MV-4-11 (cell line): ENCODE measurements at regions not wholly inside any gene's neighbourhood (a gene's known extent, or its start where the extent isn't known, plus 50 kb on each side); places are given as distances from the start of the nearest gene placed in this dataset.
A peak's percentile ranks its signal among the peaks of the same experiment; 100 is the strongest.

Experiments
- DNase-seq: peaks from one replicate; lab custom pipeline; 2025; lab: John Stamatoyannopoulos, UW

DNA sequence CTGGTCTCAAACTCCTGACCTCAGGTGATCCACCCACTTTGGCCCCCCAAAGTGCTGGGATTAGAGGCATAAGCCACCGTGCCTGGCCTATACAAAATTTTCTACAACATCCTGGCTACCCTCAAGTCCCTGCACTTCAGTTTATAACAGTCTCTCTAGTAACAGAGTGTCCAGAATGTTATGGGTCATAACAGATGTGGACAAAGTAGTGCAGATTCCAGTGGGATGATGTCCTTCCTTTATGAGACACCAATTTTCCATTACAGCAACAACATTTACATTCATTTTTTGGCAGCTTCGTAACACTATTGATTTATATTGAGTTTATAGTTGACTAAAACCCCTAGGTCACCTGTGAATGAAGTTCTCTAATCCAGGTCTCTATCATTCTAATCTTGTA, 429.4 kb upstream of the PTBP2 start:
- DNase-seq = no peak

DNA sequence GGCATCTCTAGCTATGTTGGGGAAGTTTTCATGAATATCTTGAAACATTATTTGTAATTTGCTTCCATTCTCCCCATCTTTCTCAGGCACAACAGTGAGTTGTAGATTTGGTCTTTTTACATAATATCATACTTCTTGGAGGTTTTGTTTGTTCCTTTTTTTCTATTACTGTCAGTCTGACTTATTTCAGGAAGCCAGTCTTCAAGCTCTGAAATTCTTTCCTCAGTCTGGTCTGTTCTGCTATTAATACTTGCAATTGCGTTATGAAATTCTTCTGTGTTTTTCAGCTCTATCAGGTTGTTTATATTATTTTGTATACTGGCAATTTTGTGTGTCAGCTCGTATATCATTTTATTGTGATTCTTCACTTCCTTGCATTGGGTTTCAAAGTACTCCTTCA, 424.6 kb upstream of the PTBP2 start:
- DNase-seq = peak; percentile 74

DNA sequence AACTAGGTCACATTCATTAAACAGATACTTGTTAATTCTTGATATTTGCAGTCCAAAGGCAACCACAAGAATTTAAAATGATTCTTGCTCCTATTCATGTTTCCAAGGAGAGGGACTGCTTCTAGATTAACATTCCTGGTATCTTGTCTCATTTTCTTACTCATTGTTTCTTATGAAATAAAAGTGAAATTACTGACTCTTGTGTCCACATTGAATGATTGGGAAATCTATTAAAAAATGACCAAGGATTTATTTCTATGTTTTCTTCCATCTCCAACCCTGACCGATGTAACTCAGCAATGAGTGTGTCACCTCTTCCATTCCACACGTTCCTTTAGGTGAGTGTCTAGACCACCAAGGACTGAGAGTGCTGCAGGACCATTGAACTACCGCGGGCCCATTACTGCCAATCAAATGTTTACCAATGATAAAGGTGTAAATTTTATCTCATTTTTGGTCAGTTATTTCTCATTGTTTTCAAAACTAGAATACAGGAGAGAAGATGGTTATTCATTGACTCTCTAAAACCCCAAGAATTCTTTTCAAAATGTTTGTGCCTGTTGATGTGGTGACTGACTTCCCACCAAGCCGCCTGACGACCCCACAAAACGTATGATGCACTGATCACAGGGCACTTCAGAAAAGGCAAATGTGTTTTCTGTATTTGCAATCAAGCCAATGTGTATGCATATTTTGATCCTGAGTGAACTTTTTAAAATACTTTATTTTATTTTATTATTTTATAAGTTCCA, 414.6 kb upstream of the PTBP2 start:
- DNase-seq = no peak

DNA sequence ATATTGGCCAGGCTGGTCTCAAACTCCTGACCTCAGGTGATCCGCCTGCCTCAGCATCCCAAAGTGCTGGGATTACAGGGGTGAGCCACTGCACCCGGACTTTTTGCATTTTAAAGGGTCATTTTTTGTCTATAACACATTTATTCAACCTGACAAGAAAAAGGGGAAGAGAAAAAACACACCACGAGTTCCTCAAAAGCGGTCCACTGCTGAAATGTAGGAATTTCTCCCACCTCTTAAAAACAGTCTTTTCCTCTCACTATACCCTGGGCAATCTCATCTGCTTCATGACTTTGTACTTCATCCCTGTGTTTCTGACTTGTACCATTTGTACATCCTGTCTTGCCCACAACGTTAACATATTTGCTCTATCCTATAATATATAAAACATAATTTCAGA, 413.3 kb upstream of the PTBP2 start:
- peak; percentile 81 for DNase-seq

DNA sequence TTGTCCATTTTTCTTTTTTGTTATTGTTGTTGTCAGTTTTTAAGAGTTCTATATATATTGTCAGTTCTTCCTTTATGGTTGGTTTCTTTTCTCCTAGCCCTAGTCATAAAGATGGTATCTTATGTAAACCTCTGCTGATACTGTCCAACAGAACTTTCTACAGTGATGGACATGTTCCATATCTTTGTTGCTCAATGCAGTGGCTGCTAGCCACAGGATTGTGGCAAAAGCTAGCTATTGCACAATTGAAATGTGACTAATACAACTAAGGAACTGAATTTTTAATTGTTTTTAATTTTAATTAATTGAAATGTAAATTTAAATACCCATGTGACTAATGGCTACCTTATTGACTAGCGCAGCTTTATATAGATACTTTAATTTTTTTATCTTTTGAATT, 411.8 kb upstream of the PTBP2 start:
- peak; percentile 95 for DNase-seq

DNA sequence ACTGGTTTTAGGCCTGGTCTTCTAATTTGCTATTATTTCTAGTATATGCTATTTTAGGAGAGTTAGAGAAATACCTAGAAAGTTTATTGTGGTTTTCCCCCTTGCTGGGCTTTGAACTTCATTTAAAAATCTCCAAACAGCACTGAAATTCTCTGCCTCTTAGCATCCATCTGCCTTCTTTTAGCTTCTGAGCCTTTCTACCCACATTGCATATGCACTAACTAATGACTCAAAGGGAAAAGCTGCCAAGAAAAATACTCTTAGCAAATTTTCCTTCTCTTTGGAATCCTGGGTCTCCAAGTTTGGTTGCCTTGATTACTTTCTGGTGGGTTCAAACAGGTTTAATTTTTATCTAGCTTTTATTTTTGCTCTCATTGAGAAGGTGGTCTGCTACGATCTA, 408.4 kb upstream of the PTBP2 start:
- DNase-seq = no peak

DNA sequence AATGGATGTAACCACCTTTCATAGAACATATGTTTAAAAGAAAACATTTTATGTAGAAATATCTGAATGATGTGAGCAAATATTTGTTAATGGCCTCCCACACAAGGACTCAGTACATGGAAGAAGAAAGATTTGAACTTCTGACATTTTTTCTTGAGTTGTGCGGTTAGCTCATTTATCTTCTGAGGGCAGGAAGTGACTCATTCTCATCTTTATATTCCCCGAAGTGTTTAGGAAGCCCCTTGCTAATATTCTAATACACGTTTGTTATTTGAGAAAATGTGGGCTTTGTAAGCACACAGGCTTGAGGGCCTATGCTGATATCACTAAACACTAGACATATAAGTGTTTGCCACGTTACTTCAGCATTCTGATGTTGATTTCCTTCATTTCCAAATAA, 392.5 kb upstream of the PTBP2 start:
- DNase-seq = peak; percentile 50

DNA sequence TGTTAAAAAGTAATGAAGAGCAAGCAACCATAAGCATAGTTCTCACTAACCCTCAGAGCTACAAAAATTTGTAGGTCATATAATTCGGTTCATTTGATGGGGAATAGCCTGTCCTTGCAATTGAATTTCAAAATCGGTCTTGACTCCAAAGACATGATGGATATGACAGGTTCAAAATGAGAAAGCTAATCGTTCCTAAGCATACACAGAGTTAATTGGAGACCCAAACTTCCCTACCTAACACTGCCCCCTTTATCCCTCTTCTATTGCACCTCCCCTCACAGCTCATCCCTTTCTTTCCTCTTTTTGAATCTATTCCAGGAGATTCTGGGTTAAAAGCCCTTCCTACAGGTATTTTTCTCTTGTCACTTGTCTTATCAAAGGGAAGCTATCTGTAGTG, 390.0 kb upstream of the PTBP2 start:
- DNase-seq = no peak

DNA sequence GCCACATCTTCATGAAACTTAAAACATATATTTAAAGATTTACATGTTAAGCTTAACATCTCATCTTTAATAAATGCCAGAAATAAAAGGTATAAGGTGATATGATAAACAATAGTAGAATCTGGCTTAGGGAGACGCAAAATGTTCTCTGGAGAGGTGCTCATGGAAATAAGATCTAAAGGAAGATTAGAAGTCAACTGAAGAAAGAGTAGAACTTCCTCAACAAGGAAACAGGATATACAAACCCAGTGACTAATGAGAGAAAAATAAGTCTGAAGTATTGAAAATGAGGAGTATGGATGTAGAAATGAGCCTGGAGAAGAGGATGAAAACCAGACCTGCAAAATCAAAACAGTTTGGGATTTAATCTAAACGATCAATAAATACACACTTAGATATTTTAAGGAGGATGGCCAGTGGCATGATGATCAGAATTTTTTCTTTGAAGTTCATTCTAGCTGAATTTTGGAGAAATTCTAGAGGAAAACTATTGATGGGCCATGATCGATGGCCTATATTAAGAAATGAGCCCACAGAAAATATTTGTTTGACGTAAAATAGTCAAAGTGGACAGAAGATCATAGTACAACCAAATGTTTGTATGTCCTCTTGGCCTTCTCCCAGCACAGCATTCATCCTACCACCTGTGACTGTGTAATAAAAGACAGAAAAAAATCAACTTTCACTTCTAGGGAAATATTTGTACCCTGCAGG, 387.9 kb upstream of the PTBP2 start:
- DNase-seq = no peak

DNA sequence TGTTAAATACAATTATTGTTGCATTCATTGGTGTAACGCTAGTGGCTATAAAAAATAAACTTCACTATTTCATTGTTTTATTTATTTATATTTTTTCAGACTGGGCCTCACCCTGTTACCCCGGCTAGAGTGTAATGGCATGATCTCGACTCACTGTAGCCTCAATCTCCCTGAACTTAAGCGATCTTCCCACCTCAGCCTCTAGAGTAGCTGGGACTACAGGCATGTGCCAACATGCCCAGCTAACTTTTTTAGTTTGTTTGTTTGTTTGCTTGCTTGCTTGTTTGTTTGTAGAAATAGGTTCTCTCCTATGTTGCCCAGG, 387.4 kb upstream of the PTBP2 start:
- no peak for DNase-seq

DNA sequence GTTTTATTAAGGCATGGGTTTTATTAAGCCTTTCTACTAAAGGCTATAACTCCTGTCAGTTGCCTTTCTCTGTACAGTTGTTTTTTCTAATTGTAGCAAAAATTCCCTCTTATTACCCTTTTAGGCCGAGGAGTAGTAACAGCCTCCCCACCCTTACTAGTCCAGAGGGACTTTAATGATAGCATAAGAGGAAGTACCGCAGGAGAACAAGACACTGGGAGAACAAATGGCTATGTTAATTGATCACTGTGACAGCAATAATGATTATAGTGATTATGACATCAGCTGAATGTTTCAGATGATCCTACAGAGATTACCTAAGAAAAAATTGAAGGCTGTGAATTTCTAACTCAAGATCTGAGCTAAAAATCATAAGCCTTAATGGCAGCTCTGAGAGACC, 383.0 kb upstream of the PTBP2 start:
- no peak for DNase-seq

DNA sequence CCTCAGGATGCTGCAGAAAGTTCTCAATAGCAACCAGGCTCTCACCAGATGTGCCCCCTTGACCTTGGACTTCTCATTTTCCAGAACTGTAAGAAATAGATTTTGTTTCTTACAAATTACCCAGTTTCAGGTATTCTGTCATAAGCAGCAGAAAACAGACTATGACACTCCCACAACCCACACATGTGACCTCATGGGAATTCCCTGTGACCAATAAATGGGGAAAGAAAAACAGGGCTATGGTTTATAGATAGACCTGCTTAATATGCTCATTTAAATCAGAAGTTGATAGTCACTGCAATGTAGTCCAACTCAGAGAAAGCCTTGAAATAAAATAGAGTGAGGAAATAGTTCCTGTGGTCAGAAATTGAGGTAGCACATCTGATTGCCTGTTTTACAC, 380.9 kb upstream of the PTBP2 start:
- no peak for DNase-seq

DNA sequence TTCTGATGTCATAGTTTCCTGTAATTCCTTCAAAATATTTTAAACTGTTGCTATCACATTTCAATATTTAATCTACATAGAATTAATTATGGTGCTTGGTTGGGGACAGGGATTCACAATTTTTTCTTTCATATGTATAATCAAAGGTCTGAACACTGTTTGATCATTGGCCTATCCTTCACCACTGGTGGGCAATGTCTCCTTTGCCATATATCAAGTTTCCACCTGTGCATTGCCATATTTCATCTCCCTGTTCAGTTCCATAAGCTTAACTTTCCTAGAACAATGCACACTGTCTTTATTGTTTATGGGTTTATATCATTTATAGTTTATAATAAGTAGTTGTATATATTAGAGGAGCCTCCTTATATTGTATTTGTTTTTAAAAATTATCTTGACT, 374.9 kb upstream of the PTBP2 start:
- no peak for DNase-seq

DNA sequence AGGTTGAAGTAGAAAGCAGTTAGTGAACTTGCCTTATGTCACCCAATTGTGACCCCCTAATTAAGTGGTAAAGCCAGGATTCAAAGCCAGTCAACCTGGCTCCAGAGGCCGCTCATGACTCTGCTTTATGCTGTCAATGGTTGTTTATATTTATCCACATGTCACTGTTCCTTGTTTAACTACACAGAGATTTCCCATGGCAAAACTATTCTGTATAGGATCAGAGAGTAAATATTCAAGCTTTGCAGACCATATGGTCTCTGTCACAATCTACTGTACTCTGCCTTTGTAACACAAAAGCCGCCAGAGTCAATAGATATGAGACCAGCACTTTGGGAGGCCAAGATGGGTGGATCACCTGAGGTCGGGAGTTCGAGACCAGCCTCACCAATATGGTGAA, 371.7 kb upstream of the PTBP2 start:
- DNase-seq = no peak

DNA sequence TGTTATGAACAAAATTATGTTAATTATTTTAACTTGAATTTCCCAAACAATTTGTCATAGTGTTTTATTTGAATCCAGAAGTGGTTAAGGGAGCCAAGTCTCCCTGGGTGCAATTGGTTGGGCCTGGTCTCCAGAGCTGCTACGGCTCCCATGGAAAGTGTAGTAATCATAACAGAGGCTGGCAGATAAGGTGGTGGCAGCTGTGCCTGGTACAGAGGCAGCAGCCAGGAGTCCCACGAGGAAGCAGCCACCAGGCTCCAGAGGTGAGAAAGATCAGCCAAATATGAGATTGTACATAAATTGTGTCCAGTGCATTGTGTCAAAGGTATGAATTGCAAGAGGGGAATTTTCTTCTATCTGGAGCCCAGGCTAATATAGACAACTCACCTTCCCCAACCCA, 368.9 kb upstream of the PTBP2 start:
- DNase-seq = no peak

DNA sequence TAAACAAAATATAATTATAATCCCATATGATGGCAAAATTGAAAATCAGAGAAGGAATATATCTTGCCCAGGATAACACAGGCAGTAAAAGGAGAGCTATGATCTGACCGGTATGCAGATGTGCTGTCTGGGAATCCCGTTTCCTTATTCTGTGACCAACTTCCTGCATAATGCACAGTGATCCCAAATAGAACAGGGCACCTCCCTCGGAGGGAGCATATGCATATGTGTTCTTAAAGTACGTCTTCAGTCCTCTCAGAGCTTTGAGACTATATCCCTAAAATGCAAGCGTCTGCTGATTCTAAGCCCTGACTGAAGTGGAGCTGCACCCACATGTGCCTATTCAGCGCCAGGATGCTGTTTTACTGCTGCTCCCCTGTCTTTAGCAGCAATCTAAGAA, 366.1 kb upstream of the PTBP2 start:
- no peak for DNase-seq

DNA sequence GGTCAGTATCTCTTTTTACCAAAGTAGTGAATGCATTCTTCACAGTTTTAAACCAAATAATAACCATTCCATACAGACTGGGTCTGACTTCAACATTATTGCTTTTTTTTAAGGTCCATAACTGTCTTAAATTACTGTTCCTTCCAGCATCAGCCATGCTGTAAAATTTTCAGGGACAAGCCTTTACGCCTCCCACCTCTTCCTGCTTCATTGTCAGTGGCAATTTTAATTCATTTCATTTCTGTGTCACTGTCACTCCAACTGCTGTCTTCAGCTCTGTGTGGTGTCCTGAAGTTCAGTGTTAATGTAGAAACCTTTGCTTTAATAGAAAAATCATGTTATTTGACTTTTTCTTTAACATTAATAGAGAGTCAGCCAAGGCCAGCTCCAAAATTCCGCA, 365.6 kb upstream of the PTBP2 start:
- DNase-seq = no peak

DNA sequence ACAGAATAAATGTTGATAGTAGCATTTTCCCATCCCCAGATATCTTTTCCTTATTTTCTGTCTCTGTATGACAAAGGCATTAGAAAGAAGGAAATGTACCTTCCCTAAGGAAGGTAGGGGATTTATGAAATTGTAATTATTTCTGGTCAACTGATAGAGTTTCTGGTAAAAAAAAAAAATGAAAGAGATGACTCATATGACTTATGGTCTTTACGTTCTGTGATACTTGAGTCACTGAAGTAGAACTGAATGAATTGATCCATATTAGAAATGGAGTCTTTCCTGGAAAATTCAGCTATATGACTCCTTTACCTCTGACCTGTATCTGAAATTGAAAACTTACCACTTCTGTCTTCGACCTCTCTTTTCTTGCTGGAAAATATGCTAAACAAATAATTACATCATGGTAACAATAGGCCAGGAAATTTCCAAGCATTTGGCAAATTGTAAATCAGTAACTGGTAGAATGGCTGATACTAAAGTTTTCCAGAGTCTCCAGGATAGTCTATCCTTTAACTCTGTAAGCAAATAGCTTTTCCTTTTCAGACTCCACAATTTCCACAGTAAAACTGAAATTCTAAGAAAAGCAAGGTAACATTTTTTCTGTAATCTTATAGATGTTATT, 364.3 kb upstream of the PTBP2 start:
- DNase-seq = no peak

DNA sequence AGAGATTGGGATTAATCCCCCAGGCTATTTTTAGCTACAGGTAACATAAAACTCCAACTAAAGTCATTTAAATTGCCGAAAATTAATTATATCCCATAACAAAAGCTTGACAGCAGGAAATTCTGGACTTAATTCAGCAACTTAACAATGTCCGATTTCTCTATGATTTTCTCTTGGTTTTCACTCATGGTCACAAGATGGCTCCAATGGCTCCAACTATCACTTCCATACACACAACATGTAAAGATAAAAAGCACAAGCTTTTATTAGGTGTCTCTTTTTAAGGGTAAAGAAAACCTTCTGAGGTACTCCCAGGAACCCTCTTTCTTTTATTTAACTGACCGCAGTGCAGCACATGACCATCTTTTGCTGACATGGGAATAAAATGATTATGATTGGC, 363.5 kb upstream of the PTBP2 start:
- no peak for DNase-seq

DNA sequence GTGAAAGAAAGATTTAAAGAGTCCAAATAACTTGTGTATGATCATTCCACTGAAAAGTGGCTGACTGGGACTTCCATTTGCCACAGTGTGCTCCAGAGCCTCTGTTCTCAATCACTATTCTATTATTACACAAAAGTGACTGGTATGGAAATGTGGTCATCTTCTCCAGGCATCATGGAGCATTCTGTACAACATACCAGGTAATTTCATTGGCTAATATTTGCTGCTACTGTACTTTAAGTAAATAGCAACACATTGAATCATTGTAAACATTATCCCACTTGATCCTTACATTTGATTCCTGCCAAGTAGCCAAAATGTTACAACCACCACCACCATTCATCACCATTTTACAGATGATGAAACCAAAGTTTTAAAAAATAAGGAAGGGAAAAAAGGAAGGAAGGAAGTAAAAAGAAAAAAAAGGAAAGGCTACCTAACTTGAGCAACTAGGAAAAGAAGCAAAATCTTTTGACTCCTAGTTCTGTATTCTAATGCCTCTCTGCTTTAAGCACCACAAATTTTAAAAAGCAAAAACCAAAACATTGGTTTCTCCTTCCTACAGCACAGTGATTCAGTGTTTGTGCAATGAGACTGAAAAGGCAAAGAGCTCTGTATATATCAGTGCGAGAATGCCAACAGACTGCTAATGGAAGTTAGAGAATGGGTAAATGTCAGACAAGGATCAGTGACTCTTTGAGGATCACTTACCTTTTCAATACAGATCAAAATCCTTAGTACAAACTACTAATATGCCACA, 361.4 kb upstream of the PTBP2 start:
- DNase-seq = peak; percentile 49

DNA sequence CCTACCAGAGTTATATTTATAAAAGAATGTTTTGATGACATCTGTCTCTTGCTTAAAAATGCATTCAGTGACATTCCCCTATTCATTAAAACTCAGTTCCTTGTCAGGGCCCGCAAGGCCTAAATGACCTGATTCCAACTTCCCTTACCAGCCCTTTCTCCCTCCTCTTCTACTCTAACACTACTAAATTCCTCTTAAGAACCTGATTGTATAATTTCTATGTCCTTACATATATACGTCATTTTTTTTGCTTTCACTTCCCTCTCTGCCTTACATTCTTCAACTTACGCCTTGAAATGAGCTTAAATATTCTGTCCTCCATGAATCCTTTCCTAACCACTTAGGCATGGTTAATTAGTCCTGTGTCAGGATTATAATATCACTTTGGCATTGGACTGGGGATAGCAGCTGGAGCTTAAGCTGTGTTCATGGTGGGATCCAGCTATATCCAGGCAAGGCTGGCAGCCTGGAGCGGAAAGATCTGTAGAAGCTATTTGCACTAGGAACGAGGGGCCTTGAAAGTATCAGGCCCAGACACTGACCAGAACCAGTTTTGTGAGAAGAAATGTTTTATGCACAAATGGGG, 360.2 kb upstream of the PTBP2 start:
- DNase-seq = peak; percentile 94

DNA sequence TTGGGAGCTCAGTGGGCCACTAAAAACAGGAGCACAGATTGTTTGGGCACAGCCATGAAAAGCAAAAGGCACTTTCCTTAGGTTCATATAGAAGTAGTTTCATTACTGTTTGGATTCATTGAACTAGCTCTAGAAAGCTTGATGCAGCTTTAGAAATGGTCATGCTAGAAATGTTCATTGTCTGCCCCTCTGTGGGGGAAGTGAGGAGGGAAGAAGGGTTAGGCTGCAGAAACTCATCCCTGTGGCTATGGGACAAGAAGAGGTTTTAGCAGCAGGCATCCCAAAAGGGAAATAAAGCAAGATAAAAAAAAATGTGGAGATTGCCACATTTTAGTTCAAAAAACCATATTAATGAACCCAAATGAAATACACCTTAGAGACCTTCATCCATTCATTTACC, 359.6 kb upstream of the PTBP2 start:
- DNase-seq = peak; percentile 49

DNA sequence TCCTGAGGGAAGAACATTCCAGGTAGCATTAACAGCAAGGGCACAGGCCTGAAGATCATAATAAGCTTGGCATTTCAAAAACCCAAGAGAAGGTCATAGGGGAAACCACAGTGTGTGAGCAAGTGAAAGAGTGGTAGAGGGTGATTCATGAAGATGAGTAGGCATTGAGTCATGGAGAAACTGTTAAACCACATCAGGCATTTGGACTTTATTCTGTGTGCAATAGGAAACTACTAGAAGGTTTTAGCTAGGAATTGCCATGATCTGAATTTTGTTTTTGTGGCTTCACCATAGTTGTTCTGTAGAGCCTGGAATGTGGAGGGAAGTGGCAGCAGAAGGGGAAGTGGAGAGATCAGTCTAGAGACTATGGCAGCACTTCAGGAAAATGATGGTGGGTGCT, 359.0 kb upstream of the PTBP2 start:
- peak; percentile 99 for DNase-seq
